Right forelimb (tissue), 1 donor: ENCODE measurements at regions not wholly inside any gene's neighbourhood (a gene's known extent, or its start where the extent isn't known, plus 50 kb on each side); places are given as distances from the start of the nearest gene placed in this dataset.

ENCODE experiments used
- DNase-seq: peaks from one replicate; pipeline ENCODE4 v3.0.0-alpha.2; 2018

GRCh38 chr6:168737481-168737880, 296.5 kb downstream of the SMOC2 start:
- DNase-seq: no peak

GRCh38 chr6:168737014-168737413, 296.0 kb downstream of the SMOC2 start:
- DNase-seq: no peak

GRCh38 chr6:168736039-168736438, 295.1 kb downstream of the SMOC2 start:
- DNase-seq: no peak

GRCh38 chr6:168735268-168735949, 294.4 kb downstream of the SMOC2 start:
- DNase-seq: no peak

GRCh38 chr6:168734523-168734922, 293.5 kb downstream of the SMOC2 start:
- no peak for DNase-seq

- no peak for DNase-seq
Observed at GRCh38 chr6:168732676-168733075, 291.7 kb downstream of the SMOC2 start.

GRCh38 chr6:168730931-168731716, 290.1 kb downstream of the SMOC2 start:
- DNase-seq: no peak

- no peak for DNase-seq
Observed at GRCh38 chr6:168728056-168728455, 287.1 kb downstream of the SMOC2 start.

- DNase-seq: no peak
Observed at GRCh38 chr6:168726312-168726856, 285.4 kb downstream of the SMOC2 start.

GRCh38 chr6:168725802-168726201, 284.8 kb downstream of the SMOC2 start:
- no peak for DNase-seq

- no peak for DNase-seq
Observed at GRCh38 chr6:168724669-168725570, 283.9 kb downstream of the SMOC2 start.

GRCh38 chr6:168724033-168724432, 283.0 kb downstream of the SMOC2 start:
- DNase-seq: no peak

- no peak for DNase-seq
Observed at GRCh38 chr6:168722397-168722796, 281.4 kb downstream of the SMOC2 start.

- no peak for DNase-seq
Observed at GRCh38 chr6:168721571-168721970, 280.6 kb downstream of the SMOC2 start.

GRCh38 chr6:168719901-168720300, 278.9 kb downstream of the SMOC2 start:
- DNase-seq: no peak

GRCh38 chr6:168718821-168719475, 278.0 kb downstream of the SMOC2 start:
- DNase-seq: peak; percentile 15
